ENCODE measurements at regions not wholly inside any gene's neighbourhood (a gene's known extent, or its start where the extent isn't known, plus 50 kb on each side); places are given as distances from the start of the nearest gene placed in this dataset.

DNA sequence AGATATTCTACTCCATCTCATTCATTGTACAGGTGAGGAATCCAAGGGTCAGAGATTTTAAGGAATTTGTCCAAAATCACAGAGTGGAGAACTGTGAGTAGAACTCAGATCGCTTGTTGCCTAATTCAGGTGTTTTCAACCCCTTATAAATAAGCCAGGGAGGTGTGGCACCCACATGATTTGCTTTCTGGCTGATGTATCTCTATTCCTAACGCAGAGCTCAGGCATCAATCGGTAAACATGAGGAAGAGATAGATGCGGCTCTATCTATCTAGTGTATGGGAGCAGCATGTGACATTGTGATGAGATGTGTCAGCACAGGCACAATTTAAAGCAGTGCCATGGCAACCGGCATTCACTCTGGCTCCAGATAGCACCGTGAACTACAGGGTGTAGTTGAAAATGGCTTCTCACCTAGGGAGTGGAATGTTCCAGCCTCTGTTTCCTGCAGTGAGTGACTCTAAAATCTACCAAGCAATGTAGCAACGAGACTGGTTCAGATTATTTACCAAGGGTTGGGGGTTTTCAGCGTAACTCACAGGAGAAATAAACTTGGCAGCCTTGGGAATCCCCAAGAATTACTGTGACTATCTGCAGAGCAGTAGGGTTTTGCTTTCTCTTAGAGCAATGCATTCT lies 53.4 kb upstream of the SUB1 start:
- TF ChIP-seq, protein P1, sequence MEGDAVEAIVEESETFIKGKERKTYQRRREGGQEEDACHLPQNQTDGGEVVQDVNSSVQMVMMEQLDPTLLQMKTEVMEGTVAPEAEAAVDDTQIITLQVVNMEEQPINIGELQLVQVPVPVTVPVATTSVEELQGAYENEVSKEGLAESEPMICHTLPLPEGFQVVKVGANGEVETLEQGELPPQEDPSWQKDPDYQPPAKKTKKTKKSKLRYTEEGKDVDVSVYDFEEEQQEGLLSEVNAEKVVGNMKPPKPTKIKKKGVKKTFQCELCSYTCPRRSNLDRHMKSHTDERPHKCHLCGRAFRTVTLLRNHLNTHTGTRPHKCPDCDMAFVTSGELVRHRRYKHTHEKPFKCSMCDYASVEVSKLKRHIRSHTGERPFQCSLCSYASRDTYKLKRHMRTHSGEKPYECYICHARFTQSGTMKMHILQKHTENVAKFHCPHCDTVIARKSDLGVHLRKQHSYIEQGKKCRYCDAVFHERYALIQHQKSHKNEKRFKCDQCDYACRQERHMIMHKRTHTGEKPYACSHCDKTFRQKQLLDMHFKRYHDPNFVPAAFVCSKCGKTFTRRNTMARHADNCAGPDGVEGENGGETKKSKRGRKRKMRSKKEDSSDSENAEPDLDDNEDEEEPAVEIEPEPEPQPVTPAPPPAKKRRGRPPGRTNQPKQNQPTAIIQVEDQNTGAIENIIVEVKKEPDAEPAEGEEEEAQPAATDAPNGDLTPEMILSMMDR (IDR thresholded peaks at IDR 0.05) = no peak
- TF ChIP-seq POLR2AphosphoS5 (IDR thresholded peaks at IDR 0.05) (no peak), POLR2A (IDR thresholded peaks at IDR 0.05) (no peak), EP300 (IDR thresholded peaks at IDR 0.05; ENCODE audit: low read depth) (no peak)
